KMS-11 (cell line): ENCODE measurements at regions not wholly inside any gene's neighbourhood (a gene's known extent, or its start where the extent isn't known, plus 50 kb on each side); places are given as distances from the start of the nearest gene placed in this dataset.

ENCODE experiments used
- H2AFZ ChIP-seq: fragments of 200-600 bp; sonication (generic); 2 replicates; pipeline ENCODE4 v1.6.1; 2016; ENCODE audit warnings: antibody characterized with exemption, mixed run types, low read depth
- H3K27ac ChIP-seq: fragments of 200-600 bp; sonication (generic); 2 replicates; pipeline ENCODE4 v1.6.1; 2016; ENCODE audit warnings: mild to moderate bottlenecking, mixed run types
- H3K27me3 ChIP-seq: fragments of 200-600 bp; sonication (generic); 2 replicates; pipeline ENCODE4 v1.6.1; 2017; ENCODE audit warnings: mild to moderate bottlenecking, low read depth, mixed run types, moderate library complexity; ENCODE audit not compliant: insufficient read depth
- H3K36me3 ChIP-seq: fragments of 200-600 bp; sonication (generic); 2 replicates; pipeline ENCODE4 v1.6.1; 2017; ENCODE audit warnings: mild to moderate bottlenecking, mixed run types; ENCODE audit not compliant: insufficient read depth
- H3K4me1 ChIP-seq: fragments of 200-600 bp; sonication (generic); 2 replicates; pipeline ENCODE4 v1.6.1; 2016; ENCODE audit warnings: mild to moderate bottlenecking, low read depth, mixed run types; ENCODE audit not compliant: poor library complexity, severe bottlenecking
- H3K4me2 ChIP-seq: fragments of 200-600 bp; sonication (generic); 2 replicates; pipeline ENCODE4 v1.7.0; 2016; ENCODE audit warnings: mild to moderate bottlenecking, mixed run types
- H3K4me3 ChIP-seq: fragments of 200-600 bp; sonication (generic); IDR thresholded peaks from 2 replicates; pipeline ENCODE4 v1.6.1; 2017; ENCODE audit warnings: low read depth, low read length, mixed read lengths; ENCODE audit not compliant: insufficient read depth
- H3K79me2 ChIP-seq: fragments of 200-600 bp; sonication (generic); 2 replicates; pipeline ENCODE4 v1.6.1; 2016; ENCODE audit warnings: low read depth, mixed run types; ENCODE audit not compliant: insufficient read depth
- H3K9ac ChIP-seq: fragments of 200-600 bp; sonication (generic); 2 replicates; pipeline ENCODE4 v1.6.1; 2016; ENCODE audit warnings: mild to moderate bottlenecking, mixed run types
- H4K20me1 ChIP-seq: fragments of 200-600 bp; sonication (generic); 2 replicates; pipeline ENCODE4 v1.6.1; 2016; ENCODE audit warnings: mild to moderate bottlenecking, mixed run types; ENCODE audit not compliant: insufficient read depth
- TF ChIP-seq, protein P1 (sequence below): fragments of 200-600 bp; sonication (generic); conservative IDR thresholded peaks from 2 replicates; pipeline ENCODE4 v1.6.1; 2017; ENCODE audit warnings: low read depth, mild to moderate bottlenecking, antibody characterized with exemption, low read length, moderate library complexity, mixed read lengths

DNA sequence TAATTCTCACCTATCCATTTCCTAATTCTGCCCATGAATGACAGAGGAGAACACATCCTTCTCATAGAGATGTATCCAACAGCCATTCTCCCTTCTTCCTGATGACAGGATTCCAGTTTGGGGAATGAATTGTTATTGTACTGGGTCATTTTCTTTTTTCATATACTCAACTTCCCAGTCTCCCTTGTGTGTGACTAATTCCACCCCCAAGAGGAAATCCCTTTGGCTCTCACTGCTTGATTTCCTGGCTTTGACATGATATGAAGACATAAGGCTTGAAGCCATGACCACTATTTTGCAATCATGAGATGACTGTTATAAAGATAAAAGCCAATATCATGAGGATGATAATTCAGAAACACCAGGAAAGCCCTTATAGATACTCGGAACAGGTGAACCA lies 384.7 kb upstream of the ACVR2A start:
- Histone ChIP-seq H3K36me3 (no peaks in the 10 kb centered on the region), H3K4me2 (no peak overlapping the region), H3K79me2 (no peaks in the 10 kb centered on the region), H2AFZ (no peak overlapping the region), H4K20me1 (no peaks in the 10 kb centered on the region), H3K27me3 (no peaks in the 10 kb centered on the region), H3K9ac (no peak overlapping the region), H3K4me1 (no peaks in the 10 kb centered on the region), H3K4me3 (no peak overlapping the region), H3K27ac (no peak overlapping the region)
- TF ChIP-seq, protein P1, sequence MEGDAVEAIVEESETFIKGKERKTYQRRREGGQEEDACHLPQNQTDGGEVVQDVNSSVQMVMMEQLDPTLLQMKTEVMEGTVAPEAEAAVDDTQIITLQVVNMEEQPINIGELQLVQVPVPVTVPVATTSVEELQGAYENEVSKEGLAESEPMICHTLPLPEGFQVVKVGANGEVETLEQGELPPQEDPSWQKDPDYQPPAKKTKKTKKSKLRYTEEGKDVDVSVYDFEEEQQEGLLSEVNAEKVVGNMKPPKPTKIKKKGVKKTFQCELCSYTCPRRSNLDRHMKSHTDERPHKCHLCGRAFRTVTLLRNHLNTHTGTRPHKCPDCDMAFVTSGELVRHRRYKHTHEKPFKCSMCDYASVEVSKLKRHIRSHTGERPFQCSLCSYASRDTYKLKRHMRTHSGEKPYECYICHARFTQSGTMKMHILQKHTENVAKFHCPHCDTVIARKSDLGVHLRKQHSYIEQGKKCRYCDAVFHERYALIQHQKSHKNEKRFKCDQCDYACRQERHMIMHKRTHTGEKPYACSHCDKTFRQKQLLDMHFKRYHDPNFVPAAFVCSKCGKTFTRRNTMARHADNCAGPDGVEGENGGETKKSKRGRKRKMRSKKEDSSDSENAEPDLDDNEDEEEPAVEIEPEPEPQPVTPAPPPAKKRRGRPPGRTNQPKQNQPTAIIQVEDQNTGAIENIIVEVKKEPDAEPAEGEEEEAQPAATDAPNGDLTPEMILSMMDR, result no peak

DNA sequence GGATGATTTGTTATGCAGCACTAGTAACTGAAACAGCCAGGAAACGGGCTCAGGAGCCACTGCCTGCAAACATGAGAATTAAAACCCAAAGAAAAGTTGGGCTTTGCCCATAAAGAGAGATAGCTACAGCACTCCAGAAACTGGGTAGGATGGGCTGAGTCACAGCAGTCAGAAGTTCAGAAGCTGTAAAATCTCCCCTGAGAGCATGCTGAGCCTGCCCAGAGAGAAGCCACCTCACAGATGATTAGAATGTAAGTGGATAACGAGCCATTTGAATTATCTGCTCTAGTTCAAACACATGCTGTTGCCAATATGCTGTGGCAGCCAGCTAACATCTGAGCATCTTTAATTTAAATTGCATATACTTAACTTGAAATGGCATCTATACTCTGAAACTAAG lies 388.1 kb upstream of the ACVR2A start:
- Histone ChIP-seq H3K9ac (no peak overlapping the region), H3K36me3 (no peaks in the 10 kb centered on the region), H2AFZ (no peak overlapping the region), H3K79me2 (no peaks in the 10 kb centered on the region), H3K4me2 (no peak overlapping the region), H3K27me3 (no peaks in the 10 kb centered on the region), H3K27ac (no peak overlapping the region), H4K20me1 (no peaks in the 10 kb centered on the region), H3K4me3 (no peak overlapping the region), H3K4me1 (no peaks in the 10 kb centered on the region)
- TF ChIP-seq, protein P1, result no peak

DNA sequence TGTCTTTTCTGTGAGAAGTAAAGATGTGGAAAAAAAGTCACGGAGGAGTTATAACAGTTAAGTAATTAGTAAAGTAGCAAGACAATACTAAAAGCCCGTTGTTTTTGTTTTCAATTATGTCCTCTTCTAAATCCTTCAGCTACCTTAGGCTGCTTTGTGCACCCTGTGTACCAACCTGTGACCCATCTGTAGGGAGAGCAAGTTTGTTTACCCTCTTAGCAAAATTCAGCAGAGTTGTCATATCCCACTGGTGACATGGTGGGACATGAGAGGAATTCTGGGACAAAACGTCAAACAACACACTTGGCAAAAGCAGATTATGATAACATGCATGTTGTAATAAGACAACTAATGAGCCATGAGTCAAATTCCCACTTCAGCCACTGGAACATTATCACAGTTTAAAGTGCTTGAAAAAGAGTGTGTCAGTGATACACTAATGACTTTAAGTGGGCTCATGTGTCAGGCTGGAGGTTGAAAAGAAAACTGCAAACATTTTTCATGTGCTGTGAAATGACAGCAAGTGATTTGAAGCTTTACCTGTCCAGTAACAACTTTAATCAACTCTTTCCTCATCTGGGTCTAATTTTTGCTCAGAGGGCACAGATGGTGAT lies 392.8 kb upstream of the ACVR2A start:
- Histone ChIP-seq H3K79me2 (no peaks in the 10 kb centered on the region), H2AFZ (no peak overlapping the region), H3K36me3 (no peaks in the 10 kb centered on the region), H3K4me1 (no peaks in the 10 kb centered on the region), H3K9ac (no peak overlapping the region), H4K20me1 (no peaks in the 10 kb centered on the region), H3K4me3 (no peak overlapping the region), H3K27me3 (no peaks in the 10 kb centered on the region), H3K4me2 (no peak overlapping the region), H3K27ac (no peak overlapping the region)
- TF ChIP-seq, protein P1, result no peak

DNA sequence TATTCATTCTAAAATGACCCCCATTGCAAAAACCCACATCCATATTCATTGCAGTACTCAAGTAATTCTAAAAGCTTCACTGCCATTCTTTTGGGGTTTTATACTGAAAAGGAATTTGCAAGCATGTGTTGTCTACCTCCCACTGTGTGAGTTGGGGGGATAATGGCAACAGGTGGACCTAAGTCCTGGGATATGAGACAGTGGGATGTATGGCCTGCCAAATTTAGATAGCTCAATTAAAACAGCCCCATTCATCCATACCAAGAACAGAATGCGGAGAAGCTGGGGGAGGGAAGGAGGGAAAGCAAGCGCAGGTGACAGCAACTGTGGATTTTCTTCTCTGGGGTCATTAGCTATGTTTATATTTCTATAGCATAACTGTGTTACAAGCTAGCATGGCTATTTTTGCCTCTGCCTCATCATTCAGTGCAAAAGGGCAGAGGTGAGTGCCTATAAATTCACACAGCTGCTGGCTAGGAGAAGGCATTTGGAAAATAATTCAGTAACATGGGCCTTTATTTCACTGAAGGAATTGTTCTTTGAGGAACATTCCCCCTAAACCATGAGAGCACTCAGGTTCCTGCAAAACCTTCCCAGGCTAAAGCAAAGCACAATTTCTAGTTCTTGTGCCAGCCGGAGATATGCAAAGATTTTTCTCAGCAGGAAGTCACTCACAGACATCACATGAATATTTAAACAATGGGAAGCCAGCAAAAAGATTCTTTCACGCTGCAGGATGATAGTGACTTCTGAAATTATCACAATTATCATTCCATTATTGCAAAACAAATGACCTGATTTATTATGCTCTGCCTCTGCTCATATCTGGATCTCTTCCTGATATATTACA lies 393.9 kb upstream of the ACVR2A start:
- no peak overlapping the region for H3K4me3 ChIP-seq
- H3K4me1 ChIP-seq, result no peaks in the 10 kb centered on the region
- H3K36me3 ChIP-seq, result no peaks in the 10 kb centered on the region
- H3K9ac ChIP-seq, result no peak overlapping the region
- H2AFZ ChIP-seq, result no peak overlapping the region
- TF ChIP-seq, protein P1, result no peak
- H3K27ac ChIP-seq, result no peak overlapping the region
- H3K4me2 ChIP-seq, result no peak overlapping the region
- no peaks in the 10 kb centered on the region for H3K27me3 ChIP-seq
- H4K20me1 ChIP-seq, result no peaks in the 10 kb centered on the region
- no peaks in the 10 kb centered on the region for H3K79me2 ChIP-seq
